Jurkat, Clone E6-1 (cell line): ENCODE measurements at regions not wholly inside any gene's neighbourhood (a gene's known extent, or its start where the extent isn't known, plus 50 kb on each side); places are given as distances from the start of the nearest gene placed in this dataset.

Source experiments
- DNase-seq: peaks from one replicate; pipeline ENCODE4 v3.0.0-alpha.2; 2011; ENCODE audit warnings: low read depth, low spot score
- H3K4me3 ChIP-seq: 2 replicates; pipeline ENCODE4 v1.5.1; 2011; ENCODE audit warnings: mild to moderate bottlenecking, low read length, control low read depth, moderate library complexity

GRCh38 chr4:64216741-64217140, 192.5 kb downstream of the TECRL start:
- no peak for DNase-seq
- no peak overlapping the region for H3K4me3 ChIP-seq

DNA sequence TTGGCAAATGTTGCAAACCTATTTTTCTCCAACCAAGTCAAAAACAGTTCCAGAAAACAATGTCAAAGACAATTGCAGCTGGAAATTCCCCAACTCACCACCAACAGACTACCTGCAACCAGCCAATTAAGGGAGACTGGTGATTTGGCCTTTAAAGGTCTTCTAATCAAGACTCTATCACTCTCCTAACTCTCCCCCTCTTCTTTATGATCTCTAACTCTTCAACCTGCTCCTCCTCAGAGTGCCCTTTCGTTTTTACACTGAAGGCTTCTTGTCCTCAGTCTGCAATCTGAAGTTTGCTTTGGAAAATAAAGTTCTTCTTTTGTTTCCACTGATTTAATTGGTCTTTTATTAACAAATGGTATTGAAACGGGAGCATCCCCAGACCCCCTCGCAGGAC, 203.9 kb downstream of the TECRL start:
- DNase-seq = no peak
- no peak overlapping the region for H3K4me3 ChIP-seq

DNA sequence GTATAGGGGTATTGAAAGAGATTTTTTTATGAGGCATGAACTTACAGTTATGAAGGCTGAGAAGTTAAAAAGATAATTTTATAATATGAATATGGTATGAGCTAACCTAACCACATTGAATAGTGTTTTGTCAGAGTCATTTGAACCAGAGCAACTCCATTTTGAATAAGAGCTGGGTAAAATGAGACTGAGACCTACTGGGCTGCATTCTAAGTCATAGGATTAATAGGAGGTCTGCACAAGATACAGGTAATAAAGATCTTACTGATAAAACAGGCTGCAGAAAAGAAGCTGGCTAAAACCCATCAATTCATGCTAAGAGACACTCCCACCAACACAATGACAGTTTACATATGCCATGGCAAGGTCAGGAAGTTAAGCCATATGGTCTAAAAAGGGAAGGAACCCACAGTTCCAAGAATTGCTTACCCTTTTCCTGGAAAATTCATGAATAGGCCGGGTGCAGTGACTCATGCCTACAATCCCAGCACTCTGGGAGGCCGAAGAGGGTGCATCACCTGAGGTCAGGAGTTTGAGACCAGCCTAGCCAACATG, 209.2 kb downstream of the TECRL start:
- H3K4me3 ChIP-seq = no peak overlapping the region
- DNase-seq = no peak

- no peak overlapping the region for H3K4me3 ChIP-seq
- no peak for DNase-seq
Observed at GRCh38 chr4:64195582-64195981, 213.7 kb downstream of the TECRL start.

DNA sequence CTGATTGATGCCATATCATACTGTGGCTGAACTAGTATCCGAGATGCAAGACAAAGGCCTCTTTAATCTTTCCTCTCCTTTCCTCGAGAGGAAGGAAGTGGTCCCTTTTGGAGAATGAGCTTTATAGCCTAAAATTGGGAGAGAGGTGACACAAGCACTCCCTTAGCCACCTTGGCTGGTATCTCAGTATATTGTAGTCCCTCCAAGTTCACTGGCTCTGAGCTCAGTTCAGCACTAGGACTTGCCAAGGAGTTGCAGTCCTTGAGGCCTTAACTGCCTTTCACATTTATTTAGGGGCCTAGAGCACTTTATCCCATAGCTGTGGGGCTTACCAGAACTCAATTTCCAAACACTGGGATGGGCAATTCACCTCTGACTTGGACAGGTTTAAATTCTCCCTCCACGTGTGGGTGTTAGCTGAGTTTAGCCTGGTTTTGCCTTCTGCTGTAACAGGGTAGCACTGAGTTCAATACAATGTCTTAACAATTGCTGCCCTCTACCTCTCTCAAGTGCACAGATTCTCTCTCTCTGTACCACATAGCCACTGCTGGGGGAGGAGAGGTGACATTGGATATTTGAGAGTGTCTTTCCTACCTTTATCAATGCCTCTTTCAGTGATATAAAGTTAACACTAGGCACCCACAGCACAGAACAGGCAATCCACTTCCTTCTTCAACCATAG, 216.4 kb downstream of the TECRL start:
- DNase-seq = no peak
- no peak overlapping the region for H3K4me3 ChIP-seq

GRCh38 chr4:64174247-64174882, 234.9 kb downstream of the TECRL start:
- no peak overlapping the region for H3K4me3 ChIP-seq
- DNase-seq = peak; percentile 5

- no peak overlapping the region for H3K4me3 ChIP-seq
- no peak for DNase-seq
Observed at GRCh38 chr4:64166365-64166764, 242.9 kb downstream of the TECRL start.

DNA sequence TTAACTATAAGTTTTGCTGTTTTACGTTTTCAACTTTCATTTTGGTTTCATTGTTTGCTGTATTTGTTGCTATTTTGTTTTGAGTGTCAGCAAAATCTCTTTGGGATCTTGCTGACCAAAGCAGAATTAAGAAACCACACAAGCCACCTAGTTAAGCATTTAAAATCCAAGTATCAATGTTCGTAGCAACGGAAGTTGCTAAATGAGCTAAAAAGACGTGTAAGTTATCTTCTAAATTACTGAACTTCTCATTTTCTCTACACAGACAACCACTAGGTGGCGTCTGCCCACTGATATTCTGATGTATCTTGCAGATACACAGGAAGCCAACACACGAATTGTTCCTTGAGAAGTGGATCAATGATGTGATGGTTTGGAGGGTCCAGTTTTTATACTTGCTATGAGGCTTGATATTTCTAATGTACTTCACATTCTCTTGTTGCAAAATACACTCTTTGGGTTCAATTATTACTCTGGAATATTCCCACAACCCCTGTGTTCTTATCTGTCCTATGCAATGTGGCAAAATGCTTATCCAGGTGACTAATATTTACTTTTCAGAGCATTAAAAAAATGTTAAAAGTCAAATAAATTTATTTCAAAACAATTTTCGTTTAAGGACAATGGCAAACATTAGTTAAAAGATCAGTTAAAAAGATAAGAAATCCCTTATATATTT, 250.5 kb downstream of the TECRL start:
- DNase-seq = peak; percentile 84
- H3K4me3 ChIP-seq = peak overlapping the region; percentile 3

- DNase-seq = no peak
- no peak overlapping the region for H3K4me3 ChIP-seq
Observed at GRCh38 chr4:64157397-64157796, 251.9 kb downstream of the TECRL start.

- no peak overlapping the region for H3K4me3 ChIP-seq
- no peak for DNase-seq
Observed at GRCh38 chr4:64156253-64156652, 253.0 kb downstream of the TECRL start.

- no peak for DNase-seq
Observed at GRCh38 chr4:64146030-64146429, 263.2 kb downstream of the TECRL start.

DNA sequence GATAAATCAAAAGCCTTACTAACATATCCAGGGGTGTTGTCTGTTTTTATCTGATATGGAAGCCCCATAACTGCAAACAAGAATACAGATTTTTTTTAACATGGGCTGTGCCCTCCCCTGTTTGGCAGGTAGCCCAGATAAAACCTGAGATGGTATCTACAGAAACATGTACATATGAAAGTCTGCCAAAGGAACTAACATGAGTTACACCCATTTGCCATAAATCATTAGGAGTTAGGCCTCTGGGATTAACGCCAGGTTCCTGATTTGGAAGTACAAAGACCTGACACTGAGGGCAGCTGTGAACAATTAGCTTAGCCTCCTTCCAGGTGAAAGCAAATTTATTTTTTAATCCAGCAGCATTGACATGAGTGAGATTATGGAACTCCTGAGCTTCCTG, 264.3 kb downstream of the TECRL start:
- DNase-seq = no peak
- no peak overlapping the region for H3K4me3 ChIP-seq

More at GRCh38 chr4:64146030-64146429, 263.2 kb downstream of the TECRL start:
- no peak overlapping the region for H3K4me3 ChIP-seq

GRCh38 chr4:64130907-64131306, 278.3 kb downstream of the TECRL start:
- no peak overlapping the region for H3K4me3 ChIP-seq
- DNase-seq = no peak

DNA sequence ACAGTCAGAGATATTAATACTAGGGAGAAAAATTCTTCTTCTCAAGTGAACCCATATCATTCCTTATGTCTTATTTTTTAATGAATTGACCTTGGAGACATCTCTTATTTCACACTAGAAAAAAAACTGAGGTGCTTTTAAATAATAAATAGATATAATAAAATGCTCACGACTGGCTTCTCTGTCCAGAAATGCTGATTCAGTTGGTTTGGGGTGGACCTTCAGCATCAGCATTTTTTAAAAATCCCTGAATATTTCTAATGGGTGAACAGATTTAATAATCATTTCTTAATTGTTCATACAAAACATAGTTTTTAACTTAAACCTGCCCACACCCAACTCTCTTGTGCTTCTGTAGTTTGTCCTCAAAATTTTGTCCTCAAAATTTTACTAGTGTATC, 283.9 kb downstream of the TECRL start:
- H3K4me3 ChIP-seq = no peak overlapping the region
- no peak for DNase-seq

DNA sequence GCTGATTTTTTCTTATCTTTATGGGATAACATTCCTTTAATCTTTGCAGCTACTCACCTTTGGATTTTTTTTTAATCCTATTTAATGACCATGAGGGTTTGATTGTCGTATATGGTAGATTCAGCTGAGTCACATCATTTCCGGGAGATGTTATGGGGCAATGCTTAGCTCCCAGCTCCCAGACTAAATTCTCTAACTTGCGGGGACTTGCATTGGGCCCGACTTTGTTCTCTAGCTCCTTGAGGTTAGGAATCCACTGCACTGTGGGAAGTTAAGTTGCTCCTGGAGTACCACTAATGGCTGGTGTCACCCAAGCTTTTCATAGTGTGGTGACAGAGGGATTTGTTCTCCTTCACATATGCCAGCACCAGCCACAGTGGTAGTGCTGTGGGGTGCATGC, 287.4 kb downstream of the TECRL start:
- H3K4me3 ChIP-seq = no peak overlapping the region
- no peak for DNase-seq

- H3K4me3 ChIP-seq = no peak overlapping the region
- no peak for DNase-seq
Observed at GRCh38 chr4:64105903-64106302, 303.3 kb downstream of the TECRL start.

DNA sequence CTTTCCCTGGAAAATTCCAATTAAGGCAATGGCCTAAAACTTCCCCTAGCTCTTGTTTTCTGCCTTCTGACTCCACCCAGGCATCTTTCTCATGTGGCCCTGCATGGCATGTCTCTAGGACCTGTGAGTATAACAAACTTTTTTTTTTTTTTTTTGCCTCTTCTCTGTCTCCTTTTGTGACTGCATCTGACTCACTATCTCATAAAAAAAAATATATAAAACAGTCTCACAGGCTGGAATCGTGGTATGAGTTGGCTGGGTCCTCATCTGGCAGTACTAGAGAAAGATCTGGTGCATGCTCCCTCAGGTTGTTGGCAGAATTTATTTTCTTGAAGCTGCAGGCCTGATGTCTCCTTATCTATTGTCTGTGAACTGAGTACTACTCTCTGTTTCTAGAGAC, 313.9 kb downstream of the TECRL start:
- DNase-seq = no peak
- no peak overlapping the region for H3K4me3 ChIP-seq

- H3K4me3 ChIP-seq = no peak overlapping the region
- no peak for DNase-seq
Observed at GRCh38 chr4:64079316-64079715, 329.9 kb downstream of the TECRL start.

DNA sequence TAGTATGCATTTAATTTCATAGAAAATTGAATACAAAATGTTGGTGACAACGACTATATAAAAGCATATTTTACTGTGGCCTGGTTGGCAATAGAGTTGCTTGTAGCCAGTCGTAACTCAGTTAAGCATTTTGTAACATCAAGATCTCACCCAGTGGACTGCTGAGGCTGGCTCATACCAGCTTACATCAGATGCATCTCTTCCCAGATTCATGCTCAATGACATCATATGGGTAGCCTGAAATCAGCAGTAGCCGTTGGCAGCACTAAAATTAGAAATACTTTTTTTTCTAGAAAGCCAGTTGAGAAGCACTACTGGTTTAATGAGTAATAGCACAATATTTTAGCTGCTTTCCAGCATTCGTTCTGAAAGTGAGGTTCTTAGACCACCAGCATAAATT, 341.2 kb downstream of the TECRL start:
- no peak for DNase-seq
- no peak overlapping the region for H3K4me3 ChIP-seq

DNA sequence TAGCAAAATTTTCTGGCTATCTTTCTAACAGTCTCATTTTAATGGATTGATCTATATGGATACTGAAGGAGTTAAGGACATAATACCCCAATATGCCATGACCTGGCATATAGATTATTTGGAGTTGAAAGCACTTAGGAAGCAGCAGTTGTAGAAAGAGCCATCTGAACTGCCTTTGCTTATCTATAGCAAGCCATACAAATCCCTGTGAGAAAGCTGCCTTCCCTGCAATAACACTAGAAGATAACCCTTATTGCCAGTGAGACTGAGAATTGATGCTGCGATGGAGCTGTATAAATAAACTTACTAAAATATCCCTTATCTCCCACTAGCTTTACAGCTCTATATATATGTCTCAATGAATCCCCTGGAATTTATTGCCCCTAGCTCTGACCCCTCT, 346.3 kb downstream of the TECRL start:
- no peak for DNase-seq
- no peak overlapping the region for H3K4me3 ChIP-seq
